HG02798 (cell line): ENCODE measurements at regions not wholly inside any gene's neighbourhood (a gene's known extent, or its start where the extent isn't known, plus 50 kb on each side); places are given as distances from the start of the nearest gene placed in this dataset.
A peak's percentile ranks its signal among the peaks of the same experiment; 100 is the strongest.
"Not testable (repeated sequence)": the region's sequence is repeated elsewhere in the genome, so short reads cannot be mapped to it uniquely, and the experiment has no call there.

Experiments
- ATAC-seq: cut with Tn5 transposase; IDR thresholded peaks from one replicate; pipeline ENCODE4 v1.9.1; 2021; ENCODE audit warnings: mild to moderate bottlenecking; ENCODE audit not compliant: unreplicated experiment, poor library complexity

GRCh38 chr9:63813391-63814021 lies 1471.5 kb downstream of the FOXD4L5 start:
- ATAC-seq = not testable (repeated sequence)

GRCh38 chr9:63812822-63813221 lies 1472.2 kb downstream of the FOXD4L5 start:
- ATAC-seq = peak; percentile 72

GRCh38 chr9:63804205-63804604 lies 1480.8 kb downstream of the FOXD4L5 start:
- ATAC-seq = not testable (repeated sequence)

- ATAC-seq = not testable (repeated sequence)
Observed at GRCh38 chr9:63794081-63794685, 1490.8 kb downstream of the FOXD4L5 start.

GRCh38 chr9:63787454-63787853 lies 1497.6 kb downstream of the FOXD4L5 start:
- ATAC-seq = not testable (repeated sequence)

- ATAC-seq = not testable (repeated sequence)
Observed at GRCh38 chr9:63785059-63785458, 1500.0 kb downstream of the FOXD4L5 start.

- ATAC-seq = not testable (repeated sequence)
Observed at GRCh38 chr9:63784421-63784820, 1500.6 kb downstream of the FOXD4L5 start.

GRCh38 chr9:63781817-63782439 lies 1503.1 kb downstream of the FOXD4L5 start:
- peak; percentile 50 for ATAC-seq

GRCh38 chr9:63781390-63781789 lies 1503.6 kb downstream of the FOXD4L5 start:
- peak; percentile 100 for ATAC-seq

GRCh38 chr9:63776220-63776619 lies 1508.8 kb downstream of the FOXD4L5 start:
- ATAC-seq = not testable (repeated sequence)

GRCh38 chr9:63775092-63775426 lies 1510.0 kb downstream of the FOXD4L5 start:
- ATAC-seq = not testable (repeated sequence)

- not testable (repeated sequence) for ATAC-seq
Observed at GRCh38 chr9:63774369-63775091, 1510.5 kb downstream of the FOXD4L5 start.

GRCh38 chr9:63762230-63762629 lies 1522.8 kb downstream of the FOXD4L5 start:
- not testable (repeated sequence) for ATAC-seq

GRCh38 chr9:63729021-63729420 lies 1556.0 kb downstream of the FOXD4L5 start:
- ATAC-seq = not testable (repeated sequence)

- ATAC-seq = no peak
Observed at GRCh38 chr9:63728287-63728686, 1556.7 kb downstream of the FOXD4L5 start.

- not testable (repeated sequence) for ATAC-seq
Observed at GRCh38 chr9:63708285-63708684, 1576.7 kb downstream of the FOXD4L5 start.

GRCh38 chr9:63704456-63704855 lies 1580.6 kb downstream of the FOXD4L5 start:
- not testable (repeated sequence) for ATAC-seq

GRCh38 chr9:63703670-63704069 lies 1581.3 kb downstream of the FOXD4L5 start:
- not testable (repeated sequence) for ATAC-seq

GRCh38 chr9:63703138-63703665 lies 1581.8 kb downstream of the FOXD4L5 start:
- not testable (repeated sequence) for ATAC-seq
